ENCODE measurements at regions not wholly inside any gene's neighbourhood (a gene's known extent, or its start where the extent isn't known, plus 50 kb on each side); places are given as distances from the start of the nearest gene placed in this dataset.

GRCh38 chr17:70862295-70862694 is 693.0 kb downstream of the KCNJ2 start:
- intact Hi-C loops (cut with DNase I): no loop called here
- H3K9me3 ChIP-seq (ENCODE audit: control insufficient read depth, low read length): no peaks in the 10 kb centered on the region
- H3K4me1 ChIP-seq (ENCODE audit: control insufficient read depth in 1 of 2, insufficient read depth in 2 of 2, low read length in 2 of 2): no peaks in the 10 kb centered on the region
- 56 to 80% methylated on average over 1 of the region's 1 CpG for WGBS, 2 donors
- H3K36me3 ChIP-seq (ENCODE audit: control insufficient read depth in 1 of 2, insufficient read depth in 2 of 2, low read length in 1 of 2): no peaks in the 10 kb centered on the region
- H3K27me3 ChIP-seq (ENCODE audit: control insufficient read depth in 1 of 2, insufficient read depth in 2 of 2, low read length in 1 of 2): no peaks in the 10 kb centered on the region
- H3K4me3 ChIP-seq (ENCODE audit: low read length in 2 of 2): no peak overlapping the region
- no peak for DNase-seq
- H3K27ac ChIP-seq (ENCODE audit: low read depth in 1 of 2, low read length in 2 of 2): no peak overlapping the region
- no peak for ATAC-seq (ENCODE audit: low FRiP score)

- H3K4me3 ChIP-seq (ENCODE audit: low read length in 2 of 2): no peak overlapping the region
- no peaks in the 10 kb centered on the region for H3K4me1 ChIP-seq (ENCODE audit: control insufficient read depth in 1 of 2, insufficient read depth in 2 of 2, low read length in 2 of 2)
- no peaks in the 10 kb centered on the region for H3K9me3 ChIP-seq (ENCODE audit: control insufficient read depth, low read length)
- 58 to 65% methylated on average over 8 of the region's 8 CpGs for WGBS, 2 donors
- no peak overlapping the region for H3K27ac ChIP-seq (ENCODE audit: low read depth in 1 of 2, low read length in 2 of 2)
- DNase-seq (no peak), ATAC-seq (ENCODE audit: low FRiP score) (no peak)
- no peaks in the 10 kb centered on the region for H3K27me3 ChIP-seq (ENCODE audit: control insufficient read depth in 1 of 2, insufficient read depth in 2 of 2, low read length in 1 of 2)
- intact Hi-C loops (cut with DNase I): no loop called here
- no peaks in the 10 kb centered on the region for H3K36me3 ChIP-seq (ENCODE audit: control insufficient read depth in 1 of 2, insufficient read depth in 2 of 2, low read length in 1 of 2)
Observed at GRCh38 chr17:70863436-70864248, 694.3 kb downstream of the KCNJ2 start.

GRCh38 chr17:70865993-70866804 is 696.9 kb downstream of the KCNJ2 start:
- Histone ChIP-seq H3K27me3 (ENCODE audit: control insufficient read depth in 1 of 2, insufficient read depth in 2 of 2, low read length in 1 of 2) (no peaks in the 10 kb centered on the region), H3K4me3 (ENCODE audit: low read length in 2 of 2) (no peak overlapping the region), H3K9me3 (ENCODE audit: control insufficient read depth, low read length) (no peaks in the 10 kb centered on the region), H3K27ac (ENCODE audit: low read depth in 1 of 2, low read length in 2 of 2) (no peak overlapping the region), H3K36me3 (ENCODE audit: control insufficient read depth in 1 of 2, insufficient read depth in 2 of 2, low read length in 1 of 2) (no peaks in the 10 kb centered on the region), H3K4me1 (ENCODE audit: control insufficient read depth in 1 of 2, insufficient read depth in 2 of 2, low read length in 2 of 2) (no peaks in the 10 kb centered on the region)
- ATAC-seq (ENCODE audit: low FRiP score): no peak
- DNase-seq: no peak
- WGBS, 2 donors: 32 to 50% methylated on average over 5 of the region's 5 CpGs
- intact Hi-C loops (cut with DNase I): no loop called here

GRCh38 chr17:70868149-70868548 is 698.8 kb downstream of the KCNJ2 start:
- WGBS, 2 donors: 76 to 81% methylated on average over 2 of the region's 2 CpGs
- intact Hi-C loops (cut with DNase I): no loop called here

GRCh38 chr17:70869402-70870085 is 700.2 kb downstream of the KCNJ2 start:
- DNase-seq (no peak), ATAC-seq (ENCODE audit: low FRiP score) (no peak)
- H3K36me3 ChIP-seq (ENCODE audit: control insufficient read depth in 1 of 2, insufficient read depth in 2 of 2, low read length in 1 of 2): no peaks in the 10 kb centered on the region
- H3K9me3 ChIP-seq (ENCODE audit: control insufficient read depth, low read length): no peaks in the 10 kb centered on the region
- H3K27ac ChIP-seq (ENCODE audit: low read depth in 1 of 2, low read length in 2 of 2): no peak overlapping the region
- H3K4me3 ChIP-seq (ENCODE audit: low read length in 2 of 2): no peak overlapping the region
- 56 to 70% methylated on average over 2 of the region's 2 CpGs for WGBS, 2 donors
- H3K27me3 ChIP-seq (ENCODE audit: control insufficient read depth in 1 of 2, insufficient read depth in 2 of 2, low read length in 1 of 2): no peaks in the 10 kb centered on the region
- intact Hi-C loops (cut with DNase I): no loop called here
- H3K4me1 ChIP-seq (ENCODE audit: control insufficient read depth in 1 of 2, insufficient read depth in 2 of 2, low read length in 2 of 2): no peaks in the 10 kb centered on the region

More at GRCh38 chr17:70868149-70868548, 698.8 kb downstream of the KCNJ2 start:
- Histone ChIP-seq H3K27me3 (ENCODE audit: control insufficient read depth in 1 of 2, insufficient read depth in 2 of 2, low read length in 1 of 2) (no peaks in the 10 kb centered on the region), H3K36me3 (ENCODE audit: control insufficient read depth in 1 of 2, insufficient read depth in 2 of 2, low read length in 1 of 2) (no peaks in the 10 kb centered on the region), H3K4me3 (ENCODE audit: low read length in 2 of 2) (no peak overlapping the region), H3K9me3 (ENCODE audit: control insufficient read depth, low read length) (no peaks in the 10 kb centered on the region), H3K27ac (ENCODE audit: low read depth in 1 of 2, low read length in 2 of 2) (no peak overlapping the region), H3K4me1 (ENCODE audit: control insufficient read depth in 1 of 2, insufficient read depth in 2 of 2, low read length in 2 of 2) (no peaks in the 10 kb centered on the region)
- no peak for ATAC-seq (ENCODE audit: low FRiP score)
- no peak for DNase-seq

GRCh38 chr17:70871180-70871818 is 702.0 kb downstream of the KCNJ2 start:
- Histone ChIP-seq H3K4me1 (ENCODE audit: control insufficient read depth in 1 of 2, insufficient read depth in 2 of 2, low read length in 2 of 2) (no peaks in the 10 kb centered on the region), H3K4me3 (ENCODE audit: low read length in 2 of 2) (no peak overlapping the region), H3K36me3 (ENCODE audit: control insufficient read depth in 1 of 2, insufficient read depth in 2 of 2, low read length in 1 of 2) (no peaks in the 10 kb centered on the region), H3K27me3 (ENCODE audit: control insufficient read depth in 1 of 2, insufficient read depth in 2 of 2, low read length in 1 of 2) (no peaks in the 10 kb centered on the region), H3K9me3 (ENCODE audit: control insufficient read depth, low read length) (no peaks in the 10 kb centered on the region), H3K27ac (ENCODE audit: low read depth in 1 of 2, low read length in 2 of 2) (no peak overlapping the region)
- DNase-seq (no peak), ATAC-seq (ENCODE audit: low FRiP score) (no peak)
- intact Hi-C loops (cut with DNase I): no loop called here
- 4 to 21% methylated on average over 1 of the region's 1 CpG for WGBS, 2 donors

- Histone ChIP-seq H3K27ac (ENCODE audit: low read depth in 1 of 2, low read length in 2 of 2) (no peak overlapping the region), H3K36me3 (ENCODE audit: control insufficient read depth in 1 of 2, insufficient read depth in 2 of 2, low read length in 1 of 2) (no peaks in the 10 kb centered on the region), H3K27me3 (ENCODE audit: control insufficient read depth in 1 of 2, insufficient read depth in 2 of 2, low read length in 1 of 2) (no peaks in the 10 kb centered on the region), H3K4me3 (ENCODE audit: low read length in 2 of 2) (no peak overlapping the region), H3K9me3 (ENCODE audit: control insufficient read depth, low read length) (no peaks in the 10 kb centered on the region), H3K4me1 (ENCODE audit: control insufficient read depth in 1 of 2, insufficient read depth in 2 of 2, low read length in 2 of 2) (no peaks in the 10 kb centered on the region)
- WGBS, 2 donors: 23 to 30% methylated on average over 3 of the region's 3 CpGs
- no peak for DNase-seq
- intact Hi-C loops (cut with DNase I): no loop called here
- ATAC-seq (ENCODE audit: low FRiP score): no peak
Observed at GRCh38 chr17:70872103-70872502, 702.8 kb downstream of the KCNJ2 start.

- no peak overlapping the region for H3K27ac ChIP-seq (ENCODE audit: low read depth in 1 of 2, low read length in 2 of 2)
- no peaks in the 10 kb centered on the region for H3K4me1 ChIP-seq (ENCODE audit: control insufficient read depth in 1 of 2, insufficient read depth in 2 of 2, low read length in 2 of 2)
- ATAC-seq (ENCODE audit: low FRiP score) (no peak), DNase-seq (no peak)
- no peaks in the 10 kb centered on the region for H3K27me3 ChIP-seq (ENCODE audit: control insufficient read depth in 1 of 2, insufficient read depth in 2 of 2, low read length in 1 of 2)
- H3K4me3 ChIP-seq (ENCODE audit: low read length in 2 of 2): no peak overlapping the region
- H3K36me3 ChIP-seq (ENCODE audit: control insufficient read depth in 1 of 2, insufficient read depth in 2 of 2, low read length in 1 of 2): no peaks in the 10 kb centered on the region
- H3K9me3 ChIP-seq (ENCODE audit: control insufficient read depth, low read length): no peaks in the 10 kb centered on the region
- intact Hi-C loops (cut with DNase I): no loop called here
- 67 to 82% methylated on average over 2 of the region's 2 CpGs for WGBS, 2 donors
Observed at GRCh38 chr17:70875729-70876310, 706.5 kb downstream of the KCNJ2 start.
